RWPE2 (cell line): ENCODE measurements at regions not wholly inside any gene's neighbourhood (a gene's known extent, or its start where the extent isn't known, plus 50 kb on each side); places are given as distances from the start of the nearest gene placed in this dataset.
A peak's percentile ranks its signal among the peaks of the same experiment; 100 is the strongest.

Source experiments
- ATAC-seq: fragments of 200-7000 bp; cut with Tn5 transposase; 3 replicates; pipeline ENCODE4 v1.9.1; 2021; ENCODE audit warnings: low read depth
- DNase-seq: peaks from one replicate; pipeline ENCODE4 v3.0.0-alpha.2; 2020; ENCODE audit warnings: low spot score
- H3K27ac ChIP-seq: fragments of 450-650 bp; 2 replicates; pipeline ENCODE4 v1.5.1; 2017; ENCODE audit warnings: mild to moderate bottlenecking; ENCODE audit not compliant: poor library complexity, severe bottlenecking
- H3K27me3 ChIP-seq: fragments of 250-450 bp; sonication (Bioruptor Pico); 2 replicates; pipeline ENCODE4 v1.5.1; 2021; ENCODE audit warnings: mild to moderate bottlenecking, moderate library complexity; ENCODE audit not compliant: insufficient read depth, poor library complexity, severe bottlenecking
- H3K36me3 ChIP-seq: fragments of 250-450 bp; sonication (Bioruptor Pico); 2 replicates; pipeline ENCODE4 v1.5.1; 2020; ENCODE audit warnings: low read depth, mild to moderate bottlenecking, moderate library complexity
- H3K4me1 ChIP-seq: fragments of 250-450 bp; sonication (Bioruptor Pico); 2 replicates; pipeline ENCODE4 v1.5.1; 2021; ENCODE audit warnings: mild to moderate bottlenecking, moderate library complexity; ENCODE audit not compliant: insufficient read depth, poor library complexity, severe bottlenecking
- H3K4me3 ChIP-seq: fragments of 250-450 bp; sonication (Bioruptor Pico); 2 replicates; pipeline ENCODE4 v1.5.1; 2021; ENCODE audit warnings: mild to moderate bottlenecking, moderate library complexity; ENCODE audit not compliant: severe bottlenecking
- H3K9me3 ChIP-seq: fragments of 250-450 bp; sonication (Bioruptor Pico); 2 replicates; pipeline ENCODE4 v1.5.1; 2021; ENCODE audit warnings: mild to moderate bottlenecking, moderate library complexity; ENCODE audit not compliant: severe bottlenecking
- TF ChIP-seq, protein P1 (sequence below): fragments of 450-650 bp; IDR thresholded peaks from one replicate; pipeline ENCODE4 v1.5.1; 2017; ENCODE audit warnings: mild to moderate bottlenecking, moderate library complexity; ENCODE audit not compliant: poor library complexity, severe bottlenecking

DNA sequence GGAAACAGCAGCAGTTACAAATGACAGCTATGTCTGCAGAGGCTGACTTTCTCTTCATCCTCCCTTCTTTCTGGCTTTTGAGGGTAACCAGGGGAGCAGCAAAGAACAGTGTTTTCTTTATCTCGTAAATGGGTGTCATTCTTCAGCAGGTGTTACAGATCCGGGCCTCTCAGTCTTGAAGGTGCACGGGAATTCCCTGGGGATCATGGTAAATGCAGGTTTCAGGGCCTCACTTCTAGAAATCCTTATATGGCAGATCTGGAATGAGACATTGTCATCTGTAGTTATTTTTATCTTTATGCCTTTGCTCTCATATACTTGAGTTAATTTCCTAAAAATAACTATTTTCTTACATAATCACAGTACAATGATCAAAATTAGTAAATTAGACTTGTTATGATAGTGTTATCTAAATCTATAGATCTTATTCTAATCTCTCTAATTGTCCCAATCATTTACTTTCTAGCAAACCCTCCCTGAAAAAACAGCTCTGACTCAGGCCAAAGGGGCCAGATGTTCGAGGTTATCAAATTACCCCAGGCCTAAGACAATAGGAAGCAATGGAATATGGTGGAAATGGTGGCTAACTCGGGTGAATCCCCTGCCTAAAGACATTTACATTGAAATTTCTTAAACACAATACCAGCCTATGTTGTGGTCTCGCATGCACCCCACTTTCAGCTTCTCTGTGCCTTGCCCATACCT, 145.0 kb downstream of the CAND1 start:
- TF ChIP-seq, protein P1, sequence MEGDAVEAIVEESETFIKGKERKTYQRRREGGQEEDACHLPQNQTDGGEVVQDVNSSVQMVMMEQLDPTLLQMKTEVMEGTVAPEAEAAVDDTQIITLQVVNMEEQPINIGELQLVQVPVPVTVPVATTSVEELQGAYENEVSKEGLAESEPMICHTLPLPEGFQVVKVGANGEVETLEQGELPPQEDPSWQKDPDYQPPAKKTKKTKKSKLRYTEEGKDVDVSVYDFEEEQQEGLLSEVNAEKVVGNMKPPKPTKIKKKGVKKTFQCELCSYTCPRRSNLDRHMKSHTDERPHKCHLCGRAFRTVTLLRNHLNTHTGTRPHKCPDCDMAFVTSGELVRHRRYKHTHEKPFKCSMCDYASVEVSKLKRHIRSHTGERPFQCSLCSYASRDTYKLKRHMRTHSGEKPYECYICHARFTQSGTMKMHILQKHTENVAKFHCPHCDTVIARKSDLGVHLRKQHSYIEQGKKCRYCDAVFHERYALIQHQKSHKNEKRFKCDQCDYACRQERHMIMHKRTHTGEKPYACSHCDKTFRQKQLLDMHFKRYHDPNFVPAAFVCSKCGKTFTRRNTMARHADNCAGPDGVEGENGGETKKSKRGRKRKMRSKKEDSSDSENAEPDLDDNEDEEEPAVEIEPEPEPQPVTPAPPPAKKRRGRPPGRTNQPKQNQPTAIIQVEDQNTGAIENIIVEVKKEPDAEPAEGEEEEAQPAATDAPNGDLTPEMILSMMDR = no peak
- no peak overlapping the region for H3K27ac ChIP-seq

DNA sequence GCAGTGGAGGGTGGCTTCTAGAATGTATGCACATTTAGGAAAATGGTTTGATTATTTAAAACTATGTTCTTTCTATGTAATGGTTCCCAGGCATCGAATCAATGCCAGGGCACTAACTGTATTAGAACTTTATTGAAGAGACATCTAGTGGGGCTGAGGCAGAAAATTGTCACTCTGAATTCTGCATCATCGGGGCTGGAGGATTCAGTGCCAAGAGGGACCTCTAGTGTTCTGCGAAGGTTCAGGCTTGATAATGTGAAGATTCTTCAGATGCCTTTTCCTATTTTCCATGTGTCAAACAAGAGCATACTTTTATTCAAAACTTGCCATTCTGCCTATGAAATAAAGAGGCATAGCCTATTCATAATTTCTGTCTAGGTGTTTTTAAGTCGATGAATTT, 146.3 kb downstream of the CAND1 start:
- TF ChIP-seq, protein P1 = peak; percentile 39
- Histone ChIP-seq H3K4me3 (no peak overlapping the region), H3K27ac (no peak overlapping the region), H3K27me3 (no peaks in the 10 kb centered on the region), H3K9me3 (no peaks in the 10 kb centered on the region), H3K4me1 (no peaks in the 10 kb centered on the region), H3K36me3 (no peaks in the 10 kb centered on the region)
- no peak for ATAC-seq
- no peak for DNase-seq

More for the DNA sequence above, 145.0 kb downstream of the CAND1 start:
- Histone ChIP-seq H3K4me1 (no peaks in the 10 kb centered on the region), H3K9me3 (no peaks in the 10 kb centered on the region), H3K36me3 (no peaks in the 10 kb centered on the region), H3K4me3 (no peak overlapping the region), H3K27me3 (no peaks in the 10 kb centered on the region)
- DNase-seq (no peak), ATAC-seq (no peak; the same call in 2 of the 3 replicates)

DNA sequence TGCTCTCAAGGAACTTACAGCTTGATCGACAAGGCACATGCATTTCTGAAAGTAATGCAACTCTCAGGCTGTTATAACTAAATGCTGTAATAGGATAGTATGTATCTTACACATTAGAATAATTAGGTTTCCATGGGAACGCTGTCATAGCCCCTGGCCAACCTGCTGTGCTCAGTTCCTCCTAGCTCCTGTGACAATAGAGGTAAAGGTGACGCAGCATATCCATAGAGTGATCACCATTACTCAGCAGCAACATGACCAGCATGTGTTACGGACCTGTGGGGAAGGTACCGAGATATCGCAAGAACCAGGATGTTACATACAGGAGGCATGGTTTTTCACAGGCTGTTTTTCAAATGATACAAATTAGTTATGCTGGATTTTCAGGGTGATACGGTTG, 150.7 kb downstream of the CAND1 start:
- ATAC-seq = no peak

DNA sequence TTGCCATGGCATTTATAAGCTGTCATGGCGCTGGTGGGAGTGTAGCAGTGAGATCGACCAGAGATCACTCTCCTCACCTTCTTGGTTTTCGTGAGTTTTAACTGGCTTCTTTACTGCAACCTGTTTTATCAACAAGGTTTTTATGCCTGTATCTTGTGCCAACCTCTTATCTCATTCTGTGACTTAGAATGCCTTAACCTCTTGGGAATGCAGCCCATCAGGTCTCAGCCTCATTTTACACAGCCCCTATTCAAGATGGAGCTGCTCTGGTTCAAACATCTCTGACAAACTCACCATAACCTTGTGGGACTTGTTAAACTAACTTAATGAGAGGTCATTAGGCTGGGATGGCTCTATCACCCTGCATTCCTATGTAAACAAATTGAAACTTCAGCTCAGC, 151.3 kb downstream of the CAND1 start:
- Histone ChIP-seq H3K9me3 (no peaks in the 10 kb centered on the region), H3K36me3 (no peaks in the 10 kb centered on the region), H3K4me1 (no peaks in the 10 kb centered on the region), H3K27ac (no peak overlapping the region), H3K27me3 (no peaks in the 10 kb centered on the region), H3K4me3 (no peak overlapping the region)
- TF ChIP-seq, protein P1 = no peak
- DNase-seq = no peak
- ATAC-seq = no peak

More for the DNA sequence above, 150.7 kb downstream of the CAND1 start:
- no peaks in the 10 kb centered on the region for H3K9me3 ChIP-seq
- no peaks in the 10 kb centered on the region for H3K4me1 ChIP-seq
- no peak overlapping the region for H3K4me3 ChIP-seq
- H3K36me3 ChIP-seq = no peaks in the 10 kb centered on the region
- H3K27ac ChIP-seq = no peak overlapping the region
- H3K27me3 ChIP-seq = no peaks in the 10 kb centered on the region
- TF ChIP-seq, protein P1 = no peak
- no peak for DNase-seq

DNA sequence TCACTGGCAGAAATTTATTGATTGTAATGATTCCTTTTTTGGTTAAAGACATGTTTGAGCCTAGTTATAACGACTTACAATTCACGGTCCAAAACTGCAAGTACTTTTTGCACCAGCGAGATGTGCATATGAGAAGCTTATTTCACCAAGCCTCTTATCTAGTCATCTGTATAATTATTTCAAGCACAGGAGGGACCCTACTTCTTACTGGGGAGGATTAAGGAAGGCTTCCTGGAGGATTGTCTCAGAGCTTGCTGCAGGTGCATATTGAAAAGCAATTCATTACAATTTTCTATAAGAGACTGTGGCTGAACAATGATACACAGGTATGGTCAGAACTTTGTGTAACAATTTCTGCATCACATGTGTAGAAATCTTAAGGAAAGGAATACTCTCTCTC, 152.9 kb downstream of the CAND1 start:
- Histone ChIP-seq H3K27ac (no peak overlapping the region), H3K4me3 (no peak overlapping the region), H3K9me3 (no peaks in the 10 kb centered on the region), H3K27me3 (no peaks in the 10 kb centered on the region), H3K4me1 (no peaks in the 10 kb centered on the region), H3K36me3 (no peaks in the 10 kb centered on the region)
- DNase-seq (no peak), ATAC-seq (no peak)
- TF ChIP-seq, protein P1 = no peak
